Ovary (tissue), 7 donors: ENCODE measurements at regions not wholly inside any gene's neighbourhood (a gene's known extent, or its start where the extent isn't known, plus 50 kb on each side); places are given as distances from the start of the nearest gene placed in this dataset.

Experiments used
- DNase-seq, 5 donors: peaks; one replicate each; pipeline ENCODE4 v3.0.0-alpha.2; 2019 to 2020
- H3K27ac ChIP-seq, 2 donors: fragments of 200-600 bp; one replicate each; pipeline versions ENCODE4 v1.5.1 to v1.8.0; 2019 to 2022
- H3K27me3 ChIP-seq: fragments of 200-600 bp; one replicate; pipeline ENCODE4 v1.8.0; 2022
- H3K36me3 ChIP-seq: fragments of 200-600 bp; sonication (generic); one replicate; pipeline ENCODE4 v1.5.1; 2019
- H3K4me1 ChIP-seq: one replicate; pipeline ENCODE4 v1.8.1; 2013; ENCODE audit warnings: mild to moderate bottlenecking, moderate library complexity; ENCODE audit not compliant: insufficient read depth
- H3K4me3 ChIP-seq: fragments of 200-600 bp; sonication (generic); one replicate; pipeline ENCODE4 v1.5.1; 2017
- H3K9me3 ChIP-seq, 2 donors: fragments of 200-600 bp in 1 of 2; sonication (generic) in 1 of 2; one replicate each; pipeline versions ENCODE4 v1.5.1 to v1.8.1; 2013 to 2019; ENCODE audit warnings: mild to moderate bottlenecking in 1 of 2, moderate library complexity in 1 of 2
- EP300 ChIP-seq: sonication (generic); formaldehyde crosslinking; IDR thresholded peaks from one replicate; pipeline ENCODE4 v1.6.1; 2017; ENCODE audit warnings: antibody characterized with exemption
- POLR2A ChIP-seq: fragments of 450-650 bp; IDR thresholded peaks from one replicate; pipeline ENCODE4 v1.6.1; 2017; ENCODE audit warnings: antibody characterized with exemption, mild to moderate bottlenecking, moderate library complexity
- WGBS, 3 donors: extraction: QIAGEN DNeasy Blood & Tissue Kit in 1 of 3; methylation state at CpG; one replicate each; pipeline versions ENCODE4 v1.1.5 to v1.1.7; 2013 to 2017; 5-methylcytosine and 5-hydroxymethylcytosine counted together
- intact Hi-C, 4 donors: fragments of 100-400 bp; cut with DNase I; formaldehyde crosslinking; loops; one replicate each; pipeline versions ENCODE4 v1.11.0 to v1.15.1; 2022 to 2023
- TF ChIP-seq, protein P1 (sequence below), 3 donors: fragments of 450-650 bp in 2 of 3; fragments of 200-600 bp in 1 of 3; IDR thresholded peaks; one replicate each; pipeline versions ENCODE4 v1.5.1 to v1.8.0; 2016 to 2022; ENCODE audit warnings: antibody characterized with exemption in 3 of 3, mild to moderate bottlenecking in 1 of 3
- donor health status: DM: no; HTN: no; CAD: no; lungs with moderate emphysema.
- donor health status: DM: no; HTN: no; CAD: no.
- donor health status: Bipolar disorder and iron deficiency.
- donor health status: DM: no; HTN: no; CAD: no.
- donor health status: DM: yes; HTN: yes; CAD: no.

DNA sequence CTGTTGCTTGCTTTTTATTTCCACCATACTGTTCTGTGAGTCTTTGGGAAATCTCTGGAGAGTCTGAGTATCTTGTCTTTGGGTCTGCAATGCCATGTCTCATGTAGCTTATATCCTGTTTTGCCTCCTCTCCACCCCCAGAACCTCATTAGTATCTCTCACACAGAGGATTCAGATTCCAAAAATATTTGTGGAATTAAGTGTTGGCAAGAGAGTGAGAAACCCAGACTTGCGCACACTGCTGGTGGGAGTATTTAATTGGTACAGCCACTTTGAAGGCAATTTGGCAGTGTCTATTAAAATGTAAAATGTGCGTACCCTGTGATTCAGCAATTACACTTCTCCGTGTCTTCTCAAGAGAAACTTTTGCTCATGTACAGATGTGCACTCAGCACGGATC lies 68.6 kb downstream of the ZNF621 start:
- Histone ChIP-seq H3K27me3 (no peaks in the 10 kb centered on the region), H3K4me3 (no peak overlapping the region), H3K4me1 (no peaks in the 10 kb centered on the region), H3K9me3 (no peaks in the 10 kb centered on the region), H3K27ac (no peak overlapping the region), H3K36me3 (no peaks in the 10 kb centered on the region)
- WGBS, 3 donors = 11 to 15% (median 12%) methylated on average over 4 of the region's 4 CpGs
- TF ChIP-seq, protein P1, sequence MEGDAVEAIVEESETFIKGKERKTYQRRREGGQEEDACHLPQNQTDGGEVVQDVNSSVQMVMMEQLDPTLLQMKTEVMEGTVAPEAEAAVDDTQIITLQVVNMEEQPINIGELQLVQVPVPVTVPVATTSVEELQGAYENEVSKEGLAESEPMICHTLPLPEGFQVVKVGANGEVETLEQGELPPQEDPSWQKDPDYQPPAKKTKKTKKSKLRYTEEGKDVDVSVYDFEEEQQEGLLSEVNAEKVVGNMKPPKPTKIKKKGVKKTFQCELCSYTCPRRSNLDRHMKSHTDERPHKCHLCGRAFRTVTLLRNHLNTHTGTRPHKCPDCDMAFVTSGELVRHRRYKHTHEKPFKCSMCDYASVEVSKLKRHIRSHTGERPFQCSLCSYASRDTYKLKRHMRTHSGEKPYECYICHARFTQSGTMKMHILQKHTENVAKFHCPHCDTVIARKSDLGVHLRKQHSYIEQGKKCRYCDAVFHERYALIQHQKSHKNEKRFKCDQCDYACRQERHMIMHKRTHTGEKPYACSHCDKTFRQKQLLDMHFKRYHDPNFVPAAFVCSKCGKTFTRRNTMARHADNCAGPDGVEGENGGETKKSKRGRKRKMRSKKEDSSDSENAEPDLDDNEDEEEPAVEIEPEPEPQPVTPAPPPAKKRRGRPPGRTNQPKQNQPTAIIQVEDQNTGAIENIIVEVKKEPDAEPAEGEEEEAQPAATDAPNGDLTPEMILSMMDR (IDR thresholded peaks at IDR 0.05) = no peak
- no peak for TF ChIP-seq POLR2A
- no peak for DNase-seq
- intact Hi-C loops = no loop called here

DNA sequence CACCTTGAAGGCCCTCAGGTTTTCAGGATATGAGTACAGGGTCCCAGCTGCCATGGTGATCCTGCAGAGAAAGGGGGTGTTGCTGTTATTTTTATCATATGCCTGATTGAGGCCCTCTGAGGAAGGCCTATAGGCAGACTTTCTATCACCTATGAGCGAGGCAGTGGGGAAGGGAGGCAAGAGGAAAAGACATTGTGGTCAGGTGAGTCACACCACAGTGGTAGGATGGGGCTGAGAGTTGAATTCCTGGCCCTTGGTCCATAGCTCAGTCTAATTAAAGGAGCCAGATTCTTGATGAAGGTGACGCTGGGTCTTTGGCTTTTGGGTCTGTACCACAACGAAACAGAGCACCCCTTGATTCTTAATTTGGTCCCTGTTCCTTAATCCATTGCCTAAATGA lies 72.7 kb downstream of the ZNF621 start:
- Histone ChIP-seq H3K9me3 (no peaks in the 10 kb centered on the region), H3K4me3 (no peak overlapping the region), H3K4me1 (no peaks in the 10 kb centered on the region), H3K27me3 (no peaks in the 10 kb centered on the region), H3K36me3 (no peaks in the 10 kb centered on the region), H3K27ac (no peak overlapping the region)
- WGBS, 3 donors = 89 to 96% (median 94%) methylated on average over 3 of the region's 3 CpGs
- DNase-seq = no peak
- intact Hi-C loops = no loop called here
- TF ChIP-seq EP300 (no peak), POLR2A (no peak)
- TF ChIP-seq, protein P1 (IDR thresholded peaks at IDR 0.05) = no peak

DNA sequence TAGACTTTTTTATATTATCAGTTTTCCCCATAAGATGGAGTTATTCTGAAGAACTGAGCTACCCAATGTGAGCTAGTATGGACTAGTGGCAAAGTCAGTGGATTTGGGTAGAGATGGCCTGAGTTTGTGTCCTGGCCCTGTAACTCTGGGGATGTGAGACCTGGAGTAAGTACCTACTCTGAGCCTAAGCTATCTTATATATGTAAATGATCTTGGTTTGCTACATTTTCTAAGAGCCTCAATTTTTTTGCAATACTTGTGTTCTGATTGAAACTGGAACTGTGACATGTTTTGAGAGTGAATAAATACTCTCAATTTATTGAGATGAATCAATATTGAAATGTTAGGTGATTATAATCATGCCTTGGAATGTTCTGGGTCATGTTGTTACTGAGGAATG lies 73.6 kb downstream of the ZNF621 start:
- Histone ChIP-seq H3K27ac (no peak overlapping the region), H3K9me3 (no peaks in the 10 kb centered on the region), H3K4me1 (no peaks in the 10 kb centered on the region), H3K27me3 (no peaks in the 10 kb centered on the region), H3K4me3 (no peak overlapping the region), H3K36me3 (no peaks in the 10 kb centered on the region)
- no peak for TF ChIP-seq EP300
- no peak for TF ChIP-seq POLR2A
- TF ChIP-seq, protein P1 (IDR thresholded peaks at IDR 0.05) = no peak
- intact Hi-C loops = no loop called here
- no peak for DNase-seq

DNA sequence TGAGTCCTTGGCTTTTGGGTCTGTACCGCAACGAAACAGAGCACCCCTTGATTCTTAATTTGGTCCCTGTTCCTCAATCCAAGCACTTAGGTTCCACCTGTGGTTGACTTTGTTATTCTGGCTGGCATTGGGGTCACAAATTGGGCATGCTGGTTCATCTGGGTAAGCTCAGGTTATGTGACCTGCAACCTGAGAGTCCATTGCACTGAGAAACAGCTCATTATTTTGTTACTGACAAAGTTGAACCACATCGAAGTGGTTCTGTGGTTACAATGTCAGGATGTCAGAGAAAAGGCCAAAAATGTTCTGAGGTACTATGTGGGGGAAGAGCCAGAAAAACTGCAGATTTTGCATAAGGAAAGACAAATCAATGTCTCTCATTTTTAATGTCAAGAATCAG lies 74.2 kb downstream of the ZNF621 start:
- WGBS, 3 donors = 88 to 89% (median 89%) methylated on average over 3 of the region's 3 CpGs
- TF ChIP-seq, protein P1 (IDR thresholded peaks at IDR 0.05) = no peak
- TF ChIP-seq EP300 = no peak
- TF ChIP-seq POLR2A = no peak
- Histone ChIP-seq H3K36me3 (no peaks in the 10 kb centered on the region), H3K4me1 (no peaks in the 10 kb centered on the region), H3K27me3 (no peaks in the 10 kb centered on the region), H3K4me3 (no peak overlapping the region), H3K9me3 (no peaks in the 10 kb centered on the region), H3K27ac (no peak overlapping the region)
- DNase-seq = no peak
- intact Hi-C loops = no loop called here
